Sigmoid colon (tissue), 6 donors: ENCODE measurements at regions not wholly inside any gene's neighbourhood (a gene's known extent, or its start where the extent isn't known, plus 50 kb on each side); places are given as distances from the start of the nearest gene placed in this dataset.

ENCODE experiments used
- DNase-seq: peaks from one replicate; pipeline ENCODE4 v3.0.0-alpha.2; 2019
- H3K27ac ChIP-seq, 4 donors: fragments of 200-600 bp; sonication (generic); one replicate each; pipeline ENCODE4 v1.5.1; 2016 to 2019; ENCODE audit warnings: mild to moderate bottlenecking in 1 of 4
- H3K27me3 ChIP-seq, 3 donors: fragments of 200-600 bp; sonication (generic); one replicate each; pipeline ENCODE4 v1.5.1; 2019; ENCODE audit warnings: mild to moderate bottlenecking in 1 of 3
- H3K36me3 ChIP-seq, 4 donors: fragments of 200-600 bp; sonication (generic); one replicate each; pipeline ENCODE4 v1.5.1; 2016 to 2019
- H3K4me1 ChIP-seq, 4 donors: fragments of 200-600 bp; sonication (generic); one replicate each; pipeline ENCODE4 v1.5.1; 2017 to 2019
- H3K4me3 ChIP-seq, 4 donors: fragments of 200-600 bp; sonication (generic); one replicate each; pipeline ENCODE4 v1.5.1; 2017 to 2019; ENCODE audit warnings: mild to moderate bottlenecking in 2 of 4, moderate library complexity in 1 of 4
- H3K9me3 ChIP-seq, 4 donors: fragments of 200-600 bp in 3 of 4; sonication (generic) in 3 of 4; one replicate each; pipeline versions ENCODE4 v1.5.1 to v1.6.1; 2013 to 2019
- EP300 ChIP-seq, 4 donors: sonication (generic); formaldehyde crosslinking; IDR thresholded peaks; one replicate each; pipeline ENCODE4 v1.6.1; 2017; ENCODE audit warnings: antibody characterized with exemption in 4 of 4
- POLR2A ChIP-seq, 2 donors: fragments of 450-650 bp; IDR thresholded peaks; one replicate each; pipeline ENCODE4 v1.6.1; 2016; ENCODE audit warnings: antibody characterized with exemption in 2 of 2, mild to moderate bottlenecking in 2 of 2, moderate library complexity in 2 of 2
- POLR2AphosphoS5 ChIP-seq, 4 donors: sonication (generic); formaldehyde crosslinking; IDR thresholded peaks; one replicate each; pipeline ENCODE4 v1.6.1; 2017; ENCODE audit warnings: antibody characterized with exemption in 4 of 4
- WGBS, 2 donors: extraction: QIAGEN DNeasy Blood & Tissue Kit; methylation state at CpG; one replicate each; pipeline ENCODE4 v1.1.7; 2013; 5-methylcytosine and 5-hydroxymethylcytosine counted together
- intact Hi-C: fragments of 100-400 bp; cut with DNase I; formaldehyde crosslinking; loops from one replicate; pipeline ENCODE4 v1.15.1; 2023
- TF ChIP-seq, protein P1 (sequence below), 4 experiments: fragments of 450-650 bp in 3 of 4; fragments of 200-600 bp in 1 of 4; IDR thresholded peaks; one replicate each; pipeline ENCODE4 v1.5.1; 2016 to 2019; ENCODE audit warnings: antibody characterized with exemption in 4 of 4, mild to moderate bottlenecking in 3 of 4, moderate library complexity in 2 of 4
- donor health status: healthy with polysubstance abuse.
- donor health status: healthy.

DNA sequence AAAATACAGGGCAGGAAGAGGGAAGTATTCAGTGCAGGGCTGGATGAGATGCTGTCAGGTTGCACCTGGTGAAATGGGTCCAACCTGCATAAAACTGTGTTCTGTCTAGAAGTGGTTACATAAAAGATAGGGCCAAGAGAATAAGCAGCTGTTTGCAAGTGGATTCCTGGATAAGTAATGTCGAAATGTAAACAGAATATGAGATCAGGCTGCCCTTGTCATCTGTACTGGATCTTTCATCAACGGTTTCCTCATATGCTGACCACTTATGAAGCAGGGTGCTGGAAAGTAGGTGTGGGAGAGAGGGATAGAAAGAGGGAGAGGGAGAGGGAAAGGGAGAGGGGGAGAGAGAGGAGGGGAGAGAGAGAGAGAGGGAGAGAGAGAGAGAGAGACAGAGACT, 349.8 kb upstream of the CPEB2 start:
- no peak overlapping the region for H3K4me3 ChIP-seq
- H3K27ac ChIP-seq: no peak overlapping the region
- 45 to 68% methylated on average over 2 of the region's 2 CpGs for WGBS, 2 donors
- TF ChIP-seq POLR2AphosphoS5 (IDR thresholded peaks at IDR 0.05) (no peak), EP300 (IDR thresholded peaks at IDR 0.05) (no peak)
- TF ChIP-seq, protein P1, sequence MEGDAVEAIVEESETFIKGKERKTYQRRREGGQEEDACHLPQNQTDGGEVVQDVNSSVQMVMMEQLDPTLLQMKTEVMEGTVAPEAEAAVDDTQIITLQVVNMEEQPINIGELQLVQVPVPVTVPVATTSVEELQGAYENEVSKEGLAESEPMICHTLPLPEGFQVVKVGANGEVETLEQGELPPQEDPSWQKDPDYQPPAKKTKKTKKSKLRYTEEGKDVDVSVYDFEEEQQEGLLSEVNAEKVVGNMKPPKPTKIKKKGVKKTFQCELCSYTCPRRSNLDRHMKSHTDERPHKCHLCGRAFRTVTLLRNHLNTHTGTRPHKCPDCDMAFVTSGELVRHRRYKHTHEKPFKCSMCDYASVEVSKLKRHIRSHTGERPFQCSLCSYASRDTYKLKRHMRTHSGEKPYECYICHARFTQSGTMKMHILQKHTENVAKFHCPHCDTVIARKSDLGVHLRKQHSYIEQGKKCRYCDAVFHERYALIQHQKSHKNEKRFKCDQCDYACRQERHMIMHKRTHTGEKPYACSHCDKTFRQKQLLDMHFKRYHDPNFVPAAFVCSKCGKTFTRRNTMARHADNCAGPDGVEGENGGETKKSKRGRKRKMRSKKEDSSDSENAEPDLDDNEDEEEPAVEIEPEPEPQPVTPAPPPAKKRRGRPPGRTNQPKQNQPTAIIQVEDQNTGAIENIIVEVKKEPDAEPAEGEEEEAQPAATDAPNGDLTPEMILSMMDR (IDR thresholded peaks at IDR 0.05): no peak
- intact Hi-C loops: no loop called here
- H3K27me3 ChIP-seq: no peaks in the 10 kb centered on the region
- H3K9me3 ChIP-seq: no peaks in the 10 kb centered on the region
- H3K4me1 ChIP-seq: no peaks in the 10 kb centered on the region
- no peak for DNase-seq
- H3K36me3 ChIP-seq: no peaks in the 10 kb centered on the region

DNA sequence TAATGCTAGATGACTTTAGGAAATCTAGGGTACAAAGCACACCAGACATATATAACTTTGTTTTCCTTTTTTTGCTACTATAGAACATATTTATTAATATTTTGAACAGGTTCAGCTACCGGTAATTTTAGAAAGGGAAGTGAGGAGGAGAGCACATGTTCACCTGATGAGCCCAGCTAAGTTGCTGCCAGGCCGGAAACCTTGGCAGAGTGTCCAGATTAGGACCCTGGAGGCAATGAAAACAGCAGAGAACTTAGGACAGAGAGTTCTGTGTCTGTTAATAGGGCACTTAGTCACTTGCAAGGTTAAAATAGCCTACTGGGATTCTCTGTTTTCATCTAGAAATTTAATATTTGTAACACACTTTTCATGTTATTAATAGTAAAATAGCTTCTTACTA, 348.9 kb upstream of the CPEB2 start:
- no peak for TF ChIP-seq EP300 (IDR thresholded peaks at IDR 0.05)
- TF ChIP-seq, protein P1 (IDR thresholded peaks at IDR 0.05): no peak
- no peak for TF ChIP-seq POLR2A (IDR thresholded peaks at IDR 0.05)
- Histone ChIP-seq H3K27ac (no peak overlapping the region), H3K4me3 (no peak overlapping the region), H3K36me3 (no peaks in the 10 kb centered on the region), H3K27me3 (no peaks in the 10 kb centered on the region), H3K4me1 (no peaks in the 10 kb centered on the region), H3K9me3 (no peaks in the 10 kb centered on the region)
- DNase-seq: no peak
- 91 to 92% methylated on average over 2 of the region's 2 CpGs for WGBS, 2 donors
- intact Hi-C loops: no loop called here

DNA sequence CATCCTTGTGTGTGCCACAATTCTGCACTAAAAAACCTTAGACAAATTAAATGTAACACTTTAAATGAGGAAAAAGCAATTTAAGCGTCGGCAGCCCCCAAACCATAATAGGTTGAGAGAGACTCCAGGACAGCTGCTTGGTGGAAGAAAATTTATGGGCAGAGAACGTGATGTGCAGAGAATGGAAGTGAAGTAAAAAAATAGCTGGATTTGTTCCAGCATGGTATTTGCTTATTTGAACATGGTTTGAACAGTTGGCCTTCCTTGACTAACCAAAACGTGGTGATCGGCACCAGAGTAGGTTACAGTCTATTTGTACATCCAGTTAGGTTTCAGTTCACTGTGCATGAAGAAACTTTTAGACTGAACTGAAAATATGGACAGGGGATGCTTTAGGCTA, 343.0 kb upstream of the CPEB2 start:
- 66 to 76% methylated on average over 5 of the region's 5 CpGs for WGBS, 2 donors
- Histone ChIP-seq H3K27me3 (no peaks in the 10 kb centered on the region), H3K36me3 (no peaks in the 10 kb centered on the region), H3K4me1 (no peaks in the 10 kb centered on the region), H3K9me3 (no peaks in the 10 kb centered on the region), H3K4me3 (no peak overlapping the region), H3K27ac (no peak overlapping the region)
- no peak for TF ChIP-seq POLR2A (IDR thresholded peaks at IDR 0.05)
- intact Hi-C loops: no loop called here
- DNase-seq: no peak

DNA sequence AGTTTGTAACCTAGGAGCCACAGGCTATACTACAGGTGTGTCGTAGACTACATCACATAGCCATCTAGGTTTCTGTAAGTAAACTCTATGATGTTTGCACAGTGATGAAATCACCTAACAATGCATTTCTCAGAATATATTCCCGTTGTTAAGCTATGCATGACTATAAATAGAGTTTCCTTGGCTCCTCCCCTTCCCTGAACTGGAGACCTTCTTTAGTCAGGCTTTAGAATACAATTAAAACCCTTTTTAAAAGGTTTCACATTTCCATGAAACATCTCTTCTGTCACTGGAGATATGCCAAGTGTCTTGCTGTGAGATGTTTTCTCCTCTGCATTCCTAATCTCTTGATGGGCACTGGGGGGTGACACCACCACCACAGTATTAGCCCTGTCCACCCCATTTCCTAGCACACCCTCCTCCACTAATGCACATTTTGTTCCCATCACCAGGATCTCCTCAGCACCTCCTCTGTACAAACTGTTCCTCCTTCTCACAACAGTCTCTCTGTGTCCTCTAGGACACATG, 334.6 kb upstream of the CPEB2 start:
- H3K4me1 ChIP-seq: no peaks in the 10 kb centered on the region
- no peak for DNase-seq
- no peak overlapping the region for H3K27ac ChIP-seq
- no peak for TF ChIP-seq POLR2A (IDR thresholded peaks at IDR 0.05)
- no peak for TF ChIP-seq EP300 (IDR thresholded peaks at IDR 0.05)
- TF ChIP-seq, protein P1 (IDR thresholded peaks at IDR 0.05): no peak
- no peaks in the 10 kb centered on the region for H3K27me3 ChIP-seq
- H3K4me3 ChIP-seq: no peak overlapping the region
- 23 to 33% methylated on average over 2 of the region's 2 CpGs for WGBS, 2 donors
- intact Hi-C loops: no loop called here
- H3K36me3 ChIP-seq: no peaks in the 10 kb centered on the region
- H3K9me3 ChIP-seq: no peaks in the 10 kb centered on the region

DNA sequence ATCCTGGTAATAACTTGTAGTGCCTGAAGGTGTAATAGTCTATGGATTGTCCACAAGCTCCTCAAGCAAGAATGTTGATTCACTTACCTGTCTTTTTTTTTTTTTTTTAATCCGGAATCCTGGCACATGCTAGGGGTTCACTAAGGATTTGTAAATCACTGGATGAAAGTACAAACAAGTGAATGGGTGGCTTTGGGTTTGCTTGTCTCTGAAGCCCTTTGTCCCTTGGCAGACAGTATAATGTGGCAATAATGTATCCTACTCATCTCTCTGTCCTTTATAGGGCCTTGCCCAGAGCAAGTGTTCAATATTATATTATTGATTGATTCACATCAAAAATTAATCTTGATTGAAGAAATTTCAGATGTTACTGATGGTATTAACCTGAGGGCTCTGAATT, 334.0 kb upstream of the CPEB2 start:
- H3K27me3 ChIP-seq: no peaks in the 10 kb centered on the region
- H3K27ac ChIP-seq: no peak overlapping the region
- no peaks in the 10 kb centered on the region for H3K36me3 ChIP-seq
- no peak for DNase-seq
- no peaks in the 10 kb centered on the region for H3K4me1 ChIP-seq
- TF ChIP-seq, protein P1 (IDR thresholded peaks at IDR 0.05): no peak
- TF ChIP-seq POLR2A (IDR thresholded peaks at IDR 0.05): no peak
- TF ChIP-seq EP300 (IDR thresholded peaks at IDR 0.05): no peak
- no peak for TF ChIP-seq POLR2AphosphoS5 (IDR thresholded peaks at IDR 0.05)
- intact Hi-C loops: no loop called here
- H3K4me3 ChIP-seq: no peak overlapping the region
- no peaks in the 10 kb centered on the region for H3K9me3 ChIP-seq
- 70 to 85% methylated on average over 1 of the region's 1 CpG for WGBS, 2 donors
